ENCODE measurements at regions not wholly inside any gene's neighbourhood (a gene's known extent, or its start where the extent isn't known, plus 50 kb on each side); places are given as distances from the start of the nearest gene placed in this dataset.

DNA sequence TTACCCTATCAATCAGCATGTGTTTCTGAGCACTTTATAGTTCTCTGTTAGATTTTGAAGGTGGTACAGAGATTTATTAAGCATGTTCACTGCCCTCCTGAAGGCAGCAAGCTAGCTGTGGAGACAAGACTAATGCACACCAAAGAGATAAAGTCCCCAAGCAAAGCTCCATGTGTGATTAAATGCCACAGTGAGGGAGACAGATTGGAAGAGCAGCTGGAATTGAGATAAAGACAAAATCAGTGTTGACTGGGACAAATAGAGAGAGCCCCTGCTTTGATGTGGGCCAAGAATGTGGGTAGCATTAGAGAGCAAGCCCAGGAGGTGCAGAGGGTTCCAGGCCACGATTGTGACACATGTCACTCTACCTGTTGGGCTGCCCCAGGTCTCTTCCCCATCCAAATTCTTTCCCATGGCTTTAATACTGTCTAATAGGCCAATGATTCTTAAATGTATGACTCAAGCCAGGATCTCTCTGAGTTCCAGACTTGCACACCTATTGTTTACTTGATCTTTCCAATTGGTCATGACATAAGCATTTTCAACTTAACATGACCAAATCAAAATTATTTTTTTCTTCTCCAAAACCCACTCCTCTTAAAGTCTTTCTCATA lies 60.1 kb upstream of the ZC3H12C start:
- H3K27ac Mint-ChIP-seq (ENCODE audit: low read depth, unreplicated experiment): no peak overlapping the region
- DNase-seq (ENCODE audit: unreplicated experiment): no peak

DNA sequence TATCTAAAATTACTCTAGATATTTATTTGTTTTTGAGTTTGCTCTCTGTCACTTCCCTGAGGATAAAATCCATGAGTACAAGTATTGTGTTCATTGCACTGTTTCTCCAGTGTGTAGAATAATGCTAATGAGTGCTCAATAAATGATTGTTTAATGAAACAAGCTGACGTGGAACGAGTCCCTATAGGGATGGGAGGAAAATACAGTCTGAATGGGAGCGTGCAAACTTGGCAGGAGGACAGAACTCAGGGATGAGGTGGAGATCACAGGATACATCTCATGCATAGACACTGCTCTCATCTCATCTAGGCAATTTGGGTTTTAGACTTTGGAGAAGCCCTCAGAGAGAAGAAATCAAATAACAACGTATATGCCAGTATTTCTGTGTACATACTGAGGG lies 58.4 kb upstream of the ZC3H12C start:
- no TSS peak for BruUV-seq (replicated peaks)
- POLR2A ChIA-PET: interaction anchor here (0.9 kb wide), 1 partner anchor 9 kb away, joined by 3 read pairs; no protein-coding TSS in a partner anchor

More for the DNA sequence above, 60.1 kb upstream of the ZC3H12C start:
- intact Hi-C loops (cut with micrococcal nuclease): no loop called here
- Mint-ChIP-seq H3K27me3 (ENCODE audit: insufficient read depth, unreplicated experiment) (no peaks in the 10 kb centered on the region), H3K4me1 (ENCODE audit: insufficient read depth, unreplicated experiment) (peaks cover 6% of the 10 kb centered on the region), H3K36me3 (ENCODE audit: insufficient read depth, unreplicated experiment) (no peaks in the 10 kb centered on the region), H3K9me3 (ENCODE audit: unreplicated experiment) (peaks cover 8% of the 10 kb centered on the region), H3K4me3 (ENCODE audit: unreplicated experiment) (no peak overlapping the region)
- CTCF ChIA-PET: no interaction called here
- POLR2A ChIA-PET: interaction anchor here (1.2 kb wide), 1 partner anchor 13 kb away, joined by 3 read pairs; no protein-coding TSS in a partner anchor
- no TSS peak for BruUV-seq (replicated peaks)
- TF ChIP-seq, protein P1, sequence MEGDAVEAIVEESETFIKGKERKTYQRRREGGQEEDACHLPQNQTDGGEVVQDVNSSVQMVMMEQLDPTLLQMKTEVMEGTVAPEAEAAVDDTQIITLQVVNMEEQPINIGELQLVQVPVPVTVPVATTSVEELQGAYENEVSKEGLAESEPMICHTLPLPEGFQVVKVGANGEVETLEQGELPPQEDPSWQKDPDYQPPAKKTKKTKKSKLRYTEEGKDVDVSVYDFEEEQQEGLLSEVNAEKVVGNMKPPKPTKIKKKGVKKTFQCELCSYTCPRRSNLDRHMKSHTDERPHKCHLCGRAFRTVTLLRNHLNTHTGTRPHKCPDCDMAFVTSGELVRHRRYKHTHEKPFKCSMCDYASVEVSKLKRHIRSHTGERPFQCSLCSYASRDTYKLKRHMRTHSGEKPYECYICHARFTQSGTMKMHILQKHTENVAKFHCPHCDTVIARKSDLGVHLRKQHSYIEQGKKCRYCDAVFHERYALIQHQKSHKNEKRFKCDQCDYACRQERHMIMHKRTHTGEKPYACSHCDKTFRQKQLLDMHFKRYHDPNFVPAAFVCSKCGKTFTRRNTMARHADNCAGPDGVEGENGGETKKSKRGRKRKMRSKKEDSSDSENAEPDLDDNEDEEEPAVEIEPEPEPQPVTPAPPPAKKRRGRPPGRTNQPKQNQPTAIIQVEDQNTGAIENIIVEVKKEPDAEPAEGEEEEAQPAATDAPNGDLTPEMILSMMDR (IDR thresholded peaks at IDR 0.05; ENCODE audit: unreplicated experiment): no peak

DNA sequence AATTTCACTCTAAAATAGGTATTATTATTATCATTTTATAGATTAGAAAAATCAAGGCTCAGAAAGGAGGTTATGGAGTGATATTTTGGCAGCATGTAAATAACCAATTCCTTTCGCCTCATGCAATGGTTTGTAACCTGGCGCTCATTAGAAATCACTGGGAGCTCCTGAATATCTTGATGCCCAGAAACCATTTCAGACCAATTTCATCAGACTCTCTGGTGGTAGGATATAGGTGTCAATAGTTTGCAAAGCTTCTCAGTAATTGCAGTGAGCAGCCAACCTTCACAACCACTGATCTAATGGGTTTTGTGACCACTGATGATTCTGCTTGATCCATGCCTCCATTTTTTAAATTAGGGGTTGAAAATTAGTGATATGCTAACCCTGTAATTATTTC lies 57.8 kb upstream of the ZC3H12C start:
- no TSS peak for BruUV-seq (replicated peaks)
- Mint-ChIP-seq H3K4me3 (ENCODE audit: unreplicated experiment) (no peak overlapping the region), H3K27ac (ENCODE audit: low read depth, unreplicated experiment) (no peak overlapping the region), H3K4me1 (ENCODE audit: insufficient read depth, unreplicated experiment) (peaks cover 6% of the 10 kb centered on the region), H3K27me3 (ENCODE audit: insufficient read depth, unreplicated experiment) (no peaks in the 10 kb centered on the region), H3K36me3 (ENCODE audit: insufficient read depth, unreplicated experiment) (no peaks in the 10 kb centered on the region), H3K9me3 (ENCODE audit: unreplicated experiment) (peaks cover 8% of the 10 kb centered on the region)
- ChIA-PET CTCF (interaction anchor here (0.7 kb wide), 1 partner anchor 12 kb away, joined by 3 read pairs; no protein-coding TSS in a partner anchor), POLR2A (interaction anchor here (0.6 to 0.9 kb wide), 2 partner anchors 10 to 74 kb away, joined by 3 read pairs; no protein-coding TSS in a partner anchor)
- intact Hi-C loops (cut with micrococcal nuclease): no loop called here
- DNase-seq (ENCODE audit: unreplicated experiment): no peak
- TF ChIP-seq, protein P1 (IDR thresholded peaks at IDR 0.05; ENCODE audit: unreplicated experiment): no peak

More for the DNA sequence above, 58.4 kb upstream of the ZC3H12C start:
- DNase-seq (ENCODE audit: unreplicated experiment): no peak
- Mint-ChIP-seq H3K4me1 (ENCODE audit: insufficient read depth, unreplicated experiment) (peaks cover 6% of the 10 kb centered on the region), H3K36me3 (ENCODE audit: insufficient read depth, unreplicated experiment) (no peaks in the 10 kb centered on the region), H3K4me3 (ENCODE audit: unreplicated experiment) (no peak overlapping the region), H3K27ac (ENCODE audit: low read depth, unreplicated experiment) (no peak overlapping the region), H3K9me3 (ENCODE audit: unreplicated experiment) (peaks cover 8% of the 10 kb centered on the region), H3K27me3 (ENCODE audit: insufficient read depth, unreplicated experiment) (no peaks in the 10 kb centered on the region)
- TF ChIP-seq, protein P1 (IDR thresholded peaks at IDR 0.05; ENCODE audit: unreplicated experiment): no peak
- intact Hi-C loops (cut with micrococcal nuclease): no loop called here
- CTCF ChIA-PET: interaction anchor here (0.7 kb wide), 1 partner anchor 12 kb away, joined by 3 read pairs; no protein-coding TSS in a partner anchor

DNA sequence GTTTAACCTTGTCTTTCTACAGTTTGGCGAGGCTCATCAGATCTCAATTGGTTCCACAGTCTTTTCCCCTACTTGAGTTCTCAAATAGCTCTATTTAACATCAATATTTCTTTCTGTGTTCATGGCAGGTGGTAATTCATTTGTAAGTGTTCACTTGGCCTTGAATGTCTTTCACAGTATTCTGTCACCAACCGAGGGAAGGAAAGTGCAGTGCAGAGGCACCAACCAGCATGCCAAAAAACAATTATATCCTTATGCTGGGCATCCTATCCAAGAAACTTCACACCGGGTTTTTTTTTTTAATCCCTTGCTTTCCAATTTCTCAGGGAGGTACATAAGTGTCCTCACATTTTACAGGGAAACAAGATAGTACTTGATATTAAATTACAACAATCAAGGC lies 55.0 kb upstream of the ZC3H12C start:
- no peak for DNase-seq (ENCODE audit: unreplicated experiment)
- peaks cover 8% of the 10 kb centered on the region for H3K9me3 Mint-ChIP-seq (ENCODE audit: unreplicated experiment)
- no peaks in the 10 kb centered on the region for H3K36me3 Mint-ChIP-seq (ENCODE audit: insufficient read depth, unreplicated experiment)
- no TSS peak for BruUV-seq (replicated peaks)
- ChIA-PET CTCF (interaction anchor here (0.9 kb wide), 1 partner anchor 8 kb away, joined by 6 read pairs; no protein-coding TSS in a partner anchor), POLR2A (interaction anchor here (0.6 to 0.8 kb wide), 4 partner anchors 15 to 39 kb away, joined by 3 to 4 read pairs (median 3); no protein-coding TSS in a partner anchor)
- intact Hi-C loops (cut with micrococcal nuclease): no loop called here
- TF ChIP-seq, protein P1 (IDR thresholded peaks at IDR 0.05; ENCODE audit: unreplicated experiment): no peak
- no peak overlapping the region for H3K27ac Mint-ChIP-seq (ENCODE audit: low read depth, unreplicated experiment)
- no peak overlapping the region for H3K4me3 Mint-ChIP-seq (ENCODE audit: unreplicated experiment)
- no peaks in the 10 kb centered on the region for H3K27me3 Mint-ChIP-seq (ENCODE audit: insufficient read depth, unreplicated experiment)
- peaks cover 6% of the 10 kb centered on the region for H3K4me1 Mint-ChIP-seq (ENCODE audit: insufficient read depth, unreplicated experiment)
